ENCODE measurements at regions not wholly inside any gene's neighbourhood (a gene's known extent, or its start where the extent isn't known, plus 50 kb on each side); places are given as distances from the start of the nearest gene placed in this dataset.

DNA sequence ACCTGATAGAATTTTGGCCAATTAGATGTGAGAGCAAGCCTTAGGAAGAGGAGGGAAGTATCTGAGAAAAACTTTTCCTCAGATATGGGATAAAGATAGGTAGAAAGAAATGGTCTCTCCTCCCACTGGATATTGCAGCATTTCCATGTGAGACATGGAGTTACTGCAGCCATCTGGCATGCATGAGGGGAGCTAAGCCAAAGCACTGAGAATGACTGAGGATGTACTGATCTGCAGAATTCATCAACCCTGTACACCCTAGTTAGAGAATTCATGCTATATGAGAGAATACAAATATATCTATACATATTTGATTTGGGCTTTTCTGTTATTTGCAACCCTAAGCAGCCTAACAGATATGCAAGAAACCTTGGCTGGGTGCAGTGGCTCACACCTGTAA lies 52.5 kb upstream of the RPL34 start:
- no peak for ATAC-seq
- Mint-ChIP-seq H3K27ac (no peak overlapping the region), H3K27me3 (ENCODE audit: low read depth) (no peaks in the 10 kb centered on the region), H3K9me3 (ENCODE audit: insufficient read depth) (no peaks in the 10 kb centered on the region), H3K36me3 (ENCODE audit: low read depth) (no peaks in the 10 kb centered on the region), H3K4me3 (no peak overlapping the region), H3K4me1 (ENCODE audit: low read depth) (peaks cover 23% of the 10 kb centered on the region)
- DNase-seq, result no peak
- POLR2A ChIA-PET, result no interaction called here
- CTCF ChIA-PET, result no interaction called here

DNA sequence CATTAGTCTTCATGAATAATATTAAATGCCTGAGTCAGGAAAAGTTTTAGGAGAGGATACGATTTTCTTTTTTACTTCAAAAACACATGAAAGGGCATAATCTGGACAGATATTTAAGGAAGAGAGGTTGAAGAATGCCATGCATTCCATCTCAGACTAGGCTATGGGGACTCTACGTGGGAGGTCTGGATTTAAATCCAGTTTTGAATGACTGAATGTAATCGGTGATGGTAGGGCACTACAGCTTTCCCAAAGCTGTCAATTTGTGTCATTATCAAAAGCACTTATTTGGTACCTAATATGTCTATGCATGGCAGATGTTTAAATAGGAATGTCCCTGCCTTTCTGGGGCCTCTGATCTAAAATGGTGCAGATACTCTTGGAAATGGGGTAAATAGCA lies 59.3 kb upstream of the RPL34 start:
- DNase-seq, result no peak
- CTCF ChIA-PET, result no interaction called here

DNA sequence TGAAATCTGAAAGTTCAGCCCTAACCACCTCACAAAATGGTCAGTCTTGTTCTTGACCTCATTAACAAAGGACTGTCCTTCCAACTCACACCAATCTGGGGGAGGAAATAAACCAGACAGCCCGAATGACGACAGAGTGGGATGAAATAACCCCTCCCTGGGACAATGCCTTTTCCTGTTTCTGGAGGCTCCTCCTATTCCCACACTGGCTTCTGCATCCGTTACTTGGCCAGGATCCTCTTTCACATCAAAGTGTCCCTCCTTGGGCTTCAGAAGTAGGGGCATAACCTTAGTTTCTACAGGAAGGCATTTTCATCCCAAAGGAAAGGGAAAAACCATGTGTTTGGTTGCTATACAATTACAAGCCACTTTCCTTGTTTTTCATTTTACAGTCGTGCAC lies 59.8 kb upstream of the RPL34 start:
- H3K4me3 Mint-ChIP-seq, result no peak overlapping the region
- ChIA-PET POLR2A (no interaction called here), CTCF (interaction anchor here (1.4 kb wide), 1 partner anchor 541 kb away, joined by 3 read pairs; no protein-coding TSS in a partner anchor)
- no peaks in the 10 kb centered on the region for H3K27me3 Mint-ChIP-seq (ENCODE audit: low read depth)
- H3K36me3 Mint-ChIP-seq (ENCODE audit: low read depth), result peaks cover 1% of the 10 kb centered on the region
- H3K4me1 Mint-ChIP-seq (ENCODE audit: low read depth), result peaks cover 4% of the 10 kb centered on the region
- no peaks in the 10 kb centered on the region for H3K9me3 Mint-ChIP-seq (ENCODE audit: insufficient read depth)
- no peak for DNase-seq
- no peak for ATAC-seq
- H3K27ac Mint-ChIP-seq, result no peak overlapping the region

More for the DNA sequence above, 59.3 kb upstream of the RPL34 start:
- no peak for ATAC-seq
- POLR2A ChIA-PET, result no interaction called here
- Mint-ChIP-seq H3K27ac (no peak overlapping the region), H3K4me1 (ENCODE audit: low read depth) (peaks cover 4% of the 10 kb centered on the region), H3K4me3 (no peak overlapping the region), H3K36me3 (ENCODE audit: low read depth) (peaks cover 1% of the 10 kb centered on the region), H3K27me3 (ENCODE audit: low read depth) (no peaks in the 10 kb centered on the region), H3K9me3 (ENCODE audit: insufficient read depth) (no peaks in the 10 kb centered on the region)

DNA sequence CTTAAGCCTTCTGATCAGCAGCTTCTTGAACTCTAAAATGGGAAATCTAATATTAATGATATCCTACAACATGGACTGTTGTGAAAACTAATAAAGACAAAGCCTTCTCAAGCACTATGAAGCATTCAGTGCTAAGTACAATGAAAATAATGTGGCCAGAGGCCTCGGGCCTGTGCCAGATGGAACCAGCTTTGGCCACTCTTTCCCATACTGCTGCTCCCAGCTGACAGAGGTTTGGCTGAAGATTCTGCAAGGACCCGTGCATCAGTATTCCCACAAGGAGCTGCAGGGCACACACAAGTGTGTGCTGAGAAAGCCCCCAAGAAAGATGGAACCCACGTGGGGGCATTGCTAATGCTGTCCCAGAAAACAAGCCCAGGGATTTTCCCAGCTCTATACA lies 60.5 kb upstream of the RPL34 start:
- H3K4me3 Mint-ChIP-seq, result no peak overlapping the region
- ChIA-PET POLR2A (no interaction called here), CTCF (interaction anchor here (0.6 to 1.4 kb wide), 3 partner anchors 8 to 541 kb away, joined by 3 to 4 read pairs (median 3); no protein-coding TSS in a partner anchor)
- ATAC-seq, result no peak
- no peak overlapping the region for H3K27ac Mint-ChIP-seq
- H3K27me3 Mint-ChIP-seq (ENCODE audit: low read depth), result no peaks in the 10 kb centered on the region
- no peaks in the 10 kb centered on the region for H3K9me3 Mint-ChIP-seq (ENCODE audit: insufficient read depth)
- no peak for DNase-seq
- peaks cover 1% of the 10 kb centered on the region for H3K36me3 Mint-ChIP-seq (ENCODE audit: low read depth)
- peaks cover under 1% of the 10 kb centered on the region for H3K4me1 Mint-ChIP-seq (ENCODE audit: low read depth)

DNA sequence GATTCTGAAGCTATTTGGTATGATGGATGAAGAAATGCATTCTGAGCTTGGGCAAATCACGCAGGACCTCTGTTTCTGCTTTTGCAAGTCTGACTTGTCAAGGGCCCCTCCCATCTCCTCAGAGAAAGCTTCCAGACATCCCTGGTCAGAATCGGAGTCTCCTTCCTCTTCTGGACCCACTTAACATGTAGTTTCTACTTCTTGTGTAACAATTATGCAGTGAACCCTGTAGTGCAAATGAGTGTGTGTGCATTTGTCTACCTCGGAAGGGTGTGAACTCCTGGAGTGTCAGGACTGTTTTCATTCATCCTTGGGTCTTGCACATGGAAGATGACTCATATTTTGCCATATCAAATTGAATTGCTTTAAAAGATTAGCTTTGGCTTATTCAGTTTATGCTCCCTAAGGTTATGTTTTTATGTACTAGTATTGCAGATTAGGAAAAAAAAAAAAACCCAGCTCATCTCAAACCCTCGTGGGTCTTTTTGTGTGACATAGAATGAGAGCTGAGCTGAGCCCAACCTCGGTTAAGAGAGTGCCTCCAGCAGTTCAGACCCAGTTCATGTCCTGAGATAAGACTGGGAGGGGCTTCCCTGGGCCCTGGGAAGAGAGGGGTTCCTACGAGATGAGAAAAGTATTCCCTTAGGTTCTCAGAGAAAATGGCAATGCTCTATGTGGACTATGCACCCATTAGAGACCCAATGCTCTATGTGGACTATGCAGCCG lies 61.1 kb upstream of the RPL34 start:
- H3K9me3 Mint-ChIP-seq (ENCODE audit: insufficient read depth), result no peaks in the 10 kb centered on the region
- no peak overlapping the region for H3K4me3 Mint-ChIP-seq
- peaks cover 1% of the 10 kb centered on the region for H3K36me3 Mint-ChIP-seq (ENCODE audit: low read depth)
- H3K4me1 Mint-ChIP-seq (ENCODE audit: low read depth), result no peaks in the 10 kb centered on the region
- POLR2A ChIA-PET, result interaction anchor here (0.6 kb wide), 1 partner anchor 30 kb away, joined by 3 read pairs; no protein-coding TSS in a partner anchor
- no peaks in the 10 kb centered on the region for H3K27me3 Mint-ChIP-seq (ENCODE audit: low read depth)
- ATAC-seq (no peak), DNase-seq (no peak)
- CTCF ChIA-PET, result interaction anchor here (0.6 to 1.4 kb wide), 3 partner anchors 8 to 540 kb away, joined by 3 to 4 read pairs (median 3); no protein-coding TSS in a partner anchor
- no peak overlapping the region for H3K27ac Mint-ChIP-seq

DNA sequence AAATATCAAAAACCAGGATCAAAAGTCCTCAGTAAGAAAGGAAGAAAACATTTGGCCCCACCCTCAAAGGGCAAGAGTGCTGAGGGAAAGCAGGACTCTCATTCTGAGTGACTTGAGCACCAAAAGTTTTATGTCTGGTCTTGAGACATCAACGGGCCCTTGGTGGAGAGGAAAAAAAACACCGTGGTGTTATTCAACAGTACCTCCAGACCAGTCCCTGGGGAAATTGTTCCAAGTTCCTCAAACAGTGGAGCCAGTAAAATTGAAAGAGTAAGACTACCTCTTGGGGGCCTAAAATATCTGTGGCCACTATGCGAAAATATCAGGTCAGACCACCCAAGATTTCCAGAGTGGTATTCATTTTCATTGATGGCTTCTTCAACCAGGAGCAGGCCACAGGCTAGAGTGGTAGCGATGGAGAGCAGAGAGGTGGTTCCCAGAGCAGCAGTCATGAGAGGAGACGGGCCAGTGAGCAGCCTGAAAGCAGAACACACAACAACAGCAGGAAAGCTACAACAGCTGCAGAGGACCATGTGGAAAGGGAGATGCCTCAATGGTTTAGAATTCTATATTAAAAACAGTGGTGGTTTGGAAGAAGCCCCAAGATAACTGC lies 63.7 kb upstream of the RPL34 start:
- Mint-ChIP-seq H3K36me3 (ENCODE audit: low read depth) (peaks cover 1% of the 10 kb centered on the region), H3K27me3 (ENCODE audit: low read depth) (no peaks in the 10 kb centered on the region), H3K4me3 (no peak overlapping the region), H3K27ac (no peak overlapping the region), H3K9me3 (ENCODE audit: insufficient read depth) (no peaks in the 10 kb centered on the region), H3K4me1 (ENCODE audit: low read depth) (no peaks in the 10 kb centered on the region)
- ChIA-PET CTCF (no interaction called here), POLR2A (no interaction called here)
- ATAC-seq (no peak), DNase-seq (no peak)

DNA sequence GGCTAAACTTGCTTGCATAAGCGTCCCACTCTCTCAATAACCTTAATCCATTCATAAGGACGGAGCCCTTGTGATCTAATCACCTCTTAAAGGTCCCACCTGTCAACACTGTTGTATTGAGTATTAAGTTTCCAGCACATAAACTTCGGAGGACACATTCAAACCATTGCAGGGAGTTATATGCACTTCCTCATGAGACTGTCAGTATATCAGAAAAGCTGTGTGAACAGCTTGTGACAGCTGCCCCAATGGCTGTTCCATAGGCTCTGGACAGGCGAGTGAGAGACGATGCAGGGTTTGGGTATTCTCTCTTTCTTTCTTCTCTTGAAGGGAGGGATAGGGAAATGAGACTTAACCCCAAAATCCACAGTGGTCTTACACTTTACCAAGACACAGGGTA lies 64.2 kb upstream of the RPL34 start:
- ChIA-PET POLR2A (no interaction called here), CTCF (interaction anchor here (1.5 kb wide), 1 partner anchor 17 kb away, joined by 9 read pairs; no protein-coding TSS in a partner anchor)
- H3K27ac Mint-ChIP-seq, result no peak overlapping the region
- no peaks in the 10 kb centered on the region for H3K9me3 Mint-ChIP-seq (ENCODE audit: insufficient read depth)
- no peak for DNase-seq
- H3K4me1 Mint-ChIP-seq (ENCODE audit: low read depth), result no peaks in the 10 kb centered on the region
- no peak overlapping the region for H3K4me3 Mint-ChIP-seq
- no peaks in the 10 kb centered on the region for H3K27me3 Mint-ChIP-seq (ENCODE audit: low read depth)
- H3K36me3 Mint-ChIP-seq (ENCODE audit: low read depth), result no peaks in the 10 kb centered on the region
- no peak for ATAC-seq

DNA sequence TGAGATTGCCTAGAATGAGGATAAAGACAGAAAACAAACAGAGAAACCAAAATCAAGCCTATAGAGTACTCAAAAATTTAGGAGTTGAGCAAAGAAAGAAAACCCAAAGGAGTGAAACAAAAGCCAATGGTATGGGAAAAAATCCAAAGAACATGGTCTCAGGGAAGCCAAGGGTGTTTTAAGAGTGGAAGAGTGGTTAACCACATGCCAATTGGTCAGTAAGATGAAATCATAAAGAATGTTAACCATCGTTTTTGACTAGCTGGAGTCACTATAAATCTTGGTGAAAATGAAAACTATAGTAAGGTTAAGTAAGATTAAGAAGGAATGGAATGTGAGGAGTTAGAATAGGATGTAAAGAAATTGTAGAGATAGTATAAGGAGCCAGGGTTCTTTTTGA lies 64.7 kb upstream of the RPL34 start:
- Mint-ChIP-seq H3K27me3 (ENCODE audit: low read depth) (no peaks in the 10 kb centered on the region), H3K4me3 (no peak overlapping the region), H3K27ac (no peak overlapping the region), H3K4me1 (ENCODE audit: low read depth) (no peaks in the 10 kb centered on the region), H3K9me3 (ENCODE audit: insufficient read depth) (no peaks in the 10 kb centered on the region), H3K36me3 (ENCODE audit: low read depth) (peaks cover 1% of the 10 kb centered on the region)
- POLR2A ChIA-PET, result no interaction called here
- DNase-seq (no peak), ATAC-seq (no peak)
- CTCF ChIA-PET, result interaction anchor here (1.5 kb wide), 1 partner anchor 17 kb away, joined by 9 read pairs; no protein-coding TSS in a partner anchor

DNA sequence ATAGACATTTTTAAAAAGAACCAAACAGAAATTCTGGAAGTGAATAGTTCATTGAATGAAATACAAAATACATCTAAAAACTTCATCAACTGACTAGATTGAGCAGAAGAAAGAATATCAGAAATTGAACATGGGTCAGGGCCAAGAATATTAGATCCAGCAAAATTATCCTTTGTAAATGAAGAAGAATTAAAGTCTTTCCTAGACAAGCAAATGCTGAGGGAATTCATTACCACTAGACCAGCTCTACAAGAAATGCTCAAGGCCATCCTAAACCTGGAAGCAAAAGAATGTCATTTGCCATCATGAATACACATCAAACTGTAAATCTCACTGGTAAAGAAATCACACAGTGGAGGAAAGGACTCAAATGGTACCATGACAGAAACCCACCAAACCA lies 72.7 kb upstream of the RPL34 start:
- ChIA-PET POLR2A (no interaction called here), CTCF (no interaction called here)
- H3K36me3 Mint-ChIP-seq (ENCODE audit: low read depth), result peaks cover 28% of the 10 kb centered on the region
- peaks cover 2% of the 10 kb centered on the region for H3K4me1 Mint-ChIP-seq (ENCODE audit: low read depth)
- no peak overlapping the region for H3K4me3 Mint-ChIP-seq
- H3K9me3 Mint-ChIP-seq (ENCODE audit: insufficient read depth), result peaks cover 28% of the 10 kb centered on the region
- ATAC-seq, result no peak
- no peak overlapping the region for H3K27ac Mint-ChIP-seq
- no peak for DNase-seq
- H3K27me3 Mint-ChIP-seq (ENCODE audit: low read depth), result no peaks in the 10 kb centered on the region

DNA sequence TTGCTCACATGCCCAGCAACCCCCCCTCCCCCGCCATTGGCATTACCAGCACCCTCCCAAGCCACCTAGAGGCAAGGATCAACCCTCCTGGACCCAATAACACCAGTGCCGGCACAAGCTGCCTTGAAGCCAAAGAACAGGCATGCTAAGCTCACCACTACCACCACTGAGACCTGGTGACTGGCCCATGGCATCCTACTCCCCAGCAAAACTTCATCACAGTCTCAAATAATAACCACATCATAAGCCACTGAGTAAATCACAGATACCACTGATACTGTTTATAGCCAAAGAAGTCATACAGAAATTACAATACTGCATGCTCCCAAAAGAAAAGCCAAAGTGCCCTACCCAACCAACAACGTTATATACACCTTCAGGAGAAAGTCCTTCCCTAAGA lies 73.6 kb upstream of the RPL34 start:
- Mint-ChIP-seq H3K36me3 (ENCODE audit: low read depth) (peaks cover 28% of the 10 kb centered on the region), H3K4me1 (ENCODE audit: low read depth) (peaks cover 2% of the 10 kb centered on the region), H3K27me3 (ENCODE audit: low read depth) (no peaks in the 10 kb centered on the region), H3K9me3 (ENCODE audit: insufficient read depth) (peaks cover 28% of the 10 kb centered on the region), H3K27ac (no peak overlapping the region), H3K4me3 (no peak overlapping the region)
- DNase-seq (no peak), ATAC-seq (no peak)
- CTCF ChIA-PET, result no interaction called here
- POLR2A ChIA-PET, result no interaction called here

DNA sequence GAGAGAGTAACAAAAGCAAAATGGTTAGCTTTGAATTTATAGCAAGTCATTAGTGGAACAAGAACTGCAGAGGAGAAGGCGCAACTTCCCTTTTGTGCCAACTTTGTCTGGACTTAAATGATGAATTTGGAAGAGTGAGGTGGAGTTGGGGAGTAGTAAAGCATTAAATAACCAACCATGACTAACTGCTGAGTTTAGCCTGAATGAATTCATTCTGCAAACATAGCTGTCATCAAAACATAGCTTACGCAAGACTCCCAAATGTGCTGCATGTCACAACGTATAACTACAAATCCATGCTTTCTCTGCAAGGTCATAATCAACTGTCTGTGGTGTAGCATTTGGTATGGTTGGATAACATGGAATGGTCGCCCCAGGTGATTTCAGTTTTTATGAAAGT lies 75.9 kb upstream of the RPL34 start:
- ATAC-seq (no peak), DNase-seq (no peak)
- Mint-ChIP-seq H3K4me3 (no peak overlapping the region), H3K9me3 (ENCODE audit: insufficient read depth) (peaks cover 28% of the 10 kb centered on the region), H3K27me3 (ENCODE audit: low read depth) (no peaks in the 10 kb centered on the region), H3K27ac (no peak overlapping the region), H3K36me3 (ENCODE audit: low read depth) (peaks cover 28% of the 10 kb centered on the region), H3K4me1 (ENCODE audit: low read depth) (peaks cover 14% of the 10 kb centered on the region)
- ChIA-PET POLR2A (no interaction called here), CTCF (interaction anchor here (1.2 to 1.5 kb wide), 2 partner anchors 28 to 381 kb away, joined by 3 to 9 read pairs; no protein-coding TSS in a partner anchor)

DNA sequence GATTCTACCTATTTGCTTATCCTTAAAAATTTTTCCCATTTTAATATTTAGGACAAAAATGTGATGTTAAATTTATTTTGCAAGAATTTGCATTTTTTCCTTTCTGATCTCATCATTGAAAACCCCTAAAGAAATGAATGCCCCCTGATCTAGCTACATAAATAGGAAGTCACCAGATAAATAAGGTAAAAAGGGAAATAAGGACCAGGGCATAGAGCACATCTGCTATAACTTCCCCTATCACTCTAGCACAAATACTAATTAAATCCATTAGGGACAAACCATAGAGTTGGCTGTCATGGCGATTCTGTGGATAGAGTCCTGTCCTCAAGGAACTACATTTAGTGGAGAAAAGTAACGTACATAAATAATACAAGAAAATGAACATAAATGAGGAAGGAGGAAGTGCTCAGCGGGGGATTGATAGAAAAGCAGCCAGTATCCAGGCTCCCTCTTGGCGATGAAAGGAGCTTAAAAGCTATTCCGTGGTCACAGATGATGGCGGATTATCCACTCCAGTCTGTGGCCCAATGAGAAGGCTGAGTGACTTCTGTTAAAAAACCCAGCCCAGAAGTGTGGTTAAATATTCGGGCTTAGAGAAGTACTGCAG lies 76.9 kb upstream of the RPL34 start:
- DNase-seq (no peak), ATAC-seq (no peak)
- H3K9me3 Mint-ChIP-seq (ENCODE audit: insufficient read depth), result peaks cover 20% of the 10 kb centered on the region
- peaks cover 14% of the 10 kb centered on the region for H3K4me1 Mint-ChIP-seq (ENCODE audit: low read depth)
- POLR2A ChIA-PET, result interaction anchor here (0.6 kb wide), 1 partner anchor 266 kb away, joined by 3 read pairs; no protein-coding TSS in a partner anchor
- CTCF ChIA-PET, result no interaction called here
- H3K36me3 Mint-ChIP-seq (ENCODE audit: low read depth), result peaks cover 23% of the 10 kb centered on the region
- H3K27me3 Mint-ChIP-seq (ENCODE audit: low read depth), result no peaks in the 10 kb centered on the region
- no peak overlapping the region for H3K27ac Mint-ChIP-seq
- no peak overlapping the region for H3K4me3 Mint-ChIP-seq
